ENCODE measurements at regions not wholly inside any gene's neighbourhood (a gene's known extent, or its start where the extent isn't known, plus 50 kb on each side); places are given as distances from the start of the nearest gene placed in this dataset.

GRCh38 chr14:28896337-28896736 is 129.8 kb downstream of the FOXG1 start:
- no peaks in the 10 kb centered on the region for H3K27me3 ChIP-seq (ENCODE audit: control insufficient read depth in 2 of 2, insufficient read depth in 2 of 2, low read length in 2 of 2)
- Mint-ChIP-seq H3K27me3 (no peaks in the 10 kb centered on the region), H3K36me3 (no peaks in the 10 kb centered on the region), H3K9me3 (peaks cover 0 to 5% (median 0%) of the 10 kb centered on the region in 11 donors), H3K27ac (no peak overlapping the region), H3K4me1 (no peaks in the 10 kb centered on the region), H3K4me3 (no peak overlapping the region)
- intact Hi-C loops (cut with micrococcal nuclease) = no loop called here
- no peaks in the 10 kb centered on the region for H3K4me1 ChIP-seq (ENCODE audit: control insufficient read depth in 2 of 2, insufficient read depth in 2 of 2, low read length in 2 of 2)
- CTCF ChIA-PET = no interaction called here
- POLR2A ChIA-PET = no interaction called here
- ATAC-seq (no peak), DNase-seq (no peak)
- H3K4me3 ChIP-seq (ENCODE audit: low read length) = no peak overlapping the region
- H3K9me3 ChIP-seq (ENCODE audit: control insufficient read depth in 2 of 3, low read length in 3 of 3) = no peaks in the 10 kb centered on the region
- H3K27ac ChIP-seq (ENCODE audit: low read depth, low read length) = no peak overlapping the region
- H3K36me3 ChIP-seq (ENCODE audit: control insufficient read depth in 2 of 3, insufficient read depth in 3 of 3, low read length in 3 of 3) = no peaks in the 10 kb centered on the region

GRCh38 chr14:28901631-28902030 is 135.0 kb downstream of the FOXG1 start:
- H3K27me3 Mint-ChIP-seq = no peaks in the 10 kb centered on the region
- Histone ChIP-seq H3K4me3 (ENCODE audit: low read length) (no peak overlapping the region), H3K9me3 (ENCODE audit: control insufficient read depth in 2 of 3, low read length in 3 of 3) (no peaks in the 10 kb centered on the region), H3K36me3 (ENCODE audit: control insufficient read depth in 2 of 3, insufficient read depth in 3 of 3, low read length in 3 of 3) (no peaks in the 10 kb centered on the region), H3K27ac (ENCODE audit: low read depth, low read length) (no peak overlapping the region), H3K27me3 (ENCODE audit: control insufficient read depth in 2 of 2, insufficient read depth in 2 of 2, low read length in 2 of 2) (no peaks in the 10 kb centered on the region), H3K4me1 (ENCODE audit: control insufficient read depth in 2 of 2, insufficient read depth in 2 of 2, low read length in 2 of 2) (no peaks in the 10 kb centered on the region)
- ChIA-PET POLR2A (no interaction called here), CTCF (no interaction called here)
- H3K4me3 Mint-ChIP-seq = no peak overlapping the region
- intact Hi-C loops (cut with micrococcal nuclease) = no loop called here
- H3K36me3 Mint-ChIP-seq = no peaks in the 10 kb centered on the region
- peaks cover 0 to 12% (median 3%) of the 10 kb centered on the region in 11 donors for H3K9me3 Mint-ChIP-seq
- H3K4me1 Mint-ChIP-seq = no peaks in the 10 kb centered on the region
- no peak overlapping the region for H3K27ac Mint-ChIP-seq
- ATAC-seq (no peak), DNase-seq (no peak)

DNA sequence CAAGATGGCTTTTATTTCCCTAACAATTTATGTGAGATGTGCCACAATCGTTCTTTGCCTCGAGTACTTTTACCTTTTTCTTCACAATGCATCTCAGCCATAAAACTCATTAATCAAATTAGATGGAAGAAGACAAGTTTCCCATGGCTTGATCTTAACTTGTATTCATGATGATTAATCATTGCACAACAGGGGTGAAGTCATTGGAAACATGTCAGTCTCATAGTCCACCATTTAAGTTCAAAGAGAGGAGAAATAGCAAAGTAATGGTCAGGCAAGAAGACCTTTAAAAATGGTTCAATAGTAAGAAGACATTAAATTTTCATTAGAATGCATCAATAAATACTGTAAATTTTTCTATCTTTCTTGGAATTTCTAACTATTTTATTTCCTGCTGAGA is 136.3 kb downstream of the FOXG1 start:
- Mint-ChIP-seq H3K4me1 (no peaks in the 10 kb centered on the region), H3K4me3 (no peak overlapping the region), H3K27me3 (no peaks in the 10 kb centered on the region), H3K9me3 (peaks cover 2 to 23% (median 5%) of the 10 kb centered on the region in 11 donors), H3K27ac (no peak overlapping the region), H3K36me3 (no peaks in the 10 kb centered on the region)
- CTCF ChIA-PET = interaction anchor here (0.5 kb wide), 1 partner anchor 85 kb away, joined by 5 read pairs; no protein-coding TSS in a partner anchor
- no peak for ATAC-seq
- intact Hi-C loops (cut with micrococcal nuclease) = no loop called here
- POLR2A ChIA-PET = no interaction called here
- H3K9me3 ChIP-seq (ENCODE audit: control insufficient read depth in 2 of 3, low read length in 3 of 3) = no peaks in the 10 kb centered on the region
- no peak for DNase-seq
- H3K4me1 ChIP-seq (ENCODE audit: control insufficient read depth in 2 of 2, insufficient read depth in 2 of 2, low read length in 2 of 2) = no peaks in the 10 kb centered on the region
- no peaks in the 10 kb centered on the region for H3K27me3 ChIP-seq (ENCODE audit: control insufficient read depth in 2 of 2, insufficient read depth in 2 of 2, low read length in 2 of 2)
- no peak overlapping the region for H3K4me3 ChIP-seq (ENCODE audit: low read length)
- H3K36me3 ChIP-seq (ENCODE audit: control insufficient read depth in 2 of 3, insufficient read depth in 3 of 3, low read length in 3 of 3) = no peaks in the 10 kb centered on the region
- H3K27ac ChIP-seq (ENCODE audit: low read depth, low read length) = no peak overlapping the region

DNA sequence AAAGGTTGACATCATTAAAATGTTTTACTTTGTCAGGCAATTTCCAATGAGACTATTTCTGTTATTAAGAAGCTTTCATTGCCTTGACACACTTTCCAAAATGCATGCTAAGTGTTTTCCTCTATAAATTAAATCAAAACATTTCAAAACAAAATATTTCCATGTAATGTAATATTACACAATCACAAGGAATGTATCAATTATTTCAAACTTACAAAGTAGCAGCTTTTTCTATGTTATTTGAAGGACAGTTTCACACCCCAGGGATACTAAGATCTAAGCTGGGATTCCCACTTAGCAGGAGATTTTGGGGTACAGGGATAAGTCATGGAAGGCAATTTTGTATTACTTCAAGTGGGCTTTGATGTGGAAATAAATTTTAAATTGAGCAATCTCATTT is 144.9 kb downstream of the FOXG1 start:
- Histone ChIP-seq H3K36me3 (ENCODE audit: control insufficient read depth in 2 of 3, insufficient read depth in 3 of 3, low read length in 3 of 3) (no peaks in the 10 kb centered on the region), H3K4me3 (ENCODE audit: low read length) (no peak overlapping the region), H3K27ac (ENCODE audit: low read depth, low read length) (no peak overlapping the region), H3K4me1 (ENCODE audit: control insufficient read depth in 2 of 2, insufficient read depth in 2 of 2, low read length in 2 of 2) (no peaks in the 10 kb centered on the region), H3K9me3 (ENCODE audit: control insufficient read depth in 2 of 3, low read length in 3 of 3) (no peaks in the 10 kb centered on the region), H3K27me3 (ENCODE audit: control insufficient read depth in 2 of 2, insufficient read depth in 2 of 2, low read length in 2 of 2) (no peaks in the 10 kb centered on the region)
- Mint-ChIP-seq H3K9me3 (peaks cover 2 to 36% (median 20%) of the 10 kb centered on the region in 11 donors), H3K36me3 (no peaks in the 10 kb centered on the region), H3K4me1 (no peaks in the 10 kb centered on the region), H3K4me3 (no peak overlapping the region), H3K27ac (no peak overlapping the region), H3K27me3 (no peaks in the 10 kb centered on the region)
- intact Hi-C loops (cut with micrococcal nuclease) = no loop called here
- ChIA-PET CTCF (no interaction called here), POLR2A (no interaction called here)
- ATAC-seq (no peak), DNase-seq (no peak)

- DNase-seq (no peak), ATAC-seq (no peak)
- no peaks in the 10 kb centered on the region for H3K4me1 Mint-ChIP-seq
- intact Hi-C loops (cut with micrococcal nuclease) = no loop called here
- peaks cover 0 to 28% (median 14%) of the 10 kb centered on the region in 11 donors for H3K9me3 Mint-ChIP-seq
- POLR2A ChIA-PET = no interaction called here
- Histone ChIP-seq H3K27ac (ENCODE audit: low read depth, low read length) (no peak overlapping the region), H3K36me3 (ENCODE audit: control insufficient read depth in 2 of 3, insufficient read depth in 3 of 3, low read length in 3 of 3) (no peaks in the 10 kb centered on the region), H3K4me1 (ENCODE audit: control insufficient read depth in 2 of 2, insufficient read depth in 2 of 2, low read length in 2 of 2) (no peaks in the 10 kb centered on the region), H3K27me3 (ENCODE audit: control insufficient read depth in 2 of 2, insufficient read depth in 2 of 2, low read length in 2 of 2) (no peaks in the 10 kb centered on the region), H3K9me3 (ENCODE audit: control insufficient read depth in 2 of 3, low read length in 3 of 3) (no peaks in the 10 kb centered on the region), H3K4me3 (ENCODE audit: low read length) (no peak overlapping the region)
- H3K27ac Mint-ChIP-seq = no peak overlapping the region
- H3K4me3 Mint-ChIP-seq = no peak overlapping the region
- no peaks in the 10 kb centered on the region for H3K36me3 Mint-ChIP-seq
- no peaks in the 10 kb centered on the region for H3K27me3 Mint-ChIP-seq
- CTCF ChIA-PET = no interaction called here
Observed at GRCh38 chr14:28913056-28913455, 146.5 kb downstream of the FOXG1 start.

DNA sequence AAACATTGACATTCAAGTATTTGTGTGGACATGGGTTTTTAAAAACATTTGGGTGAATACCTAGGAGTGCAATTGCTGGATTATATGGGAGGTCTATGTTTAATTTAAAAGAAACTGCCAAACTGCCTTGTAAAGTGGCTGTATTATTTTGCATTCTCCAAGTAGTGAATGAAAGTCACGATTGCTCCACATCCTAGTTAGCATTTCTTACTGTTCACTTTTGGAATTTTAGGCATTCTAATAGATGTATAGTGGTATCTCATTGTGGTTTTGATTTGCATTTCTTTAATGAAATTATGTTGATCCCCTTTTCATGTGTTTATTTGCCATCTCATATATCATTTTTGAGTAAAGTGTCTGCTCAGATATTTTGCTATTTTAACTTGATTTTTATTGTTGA is 159.5 kb downstream of the FOXG1 start:
- Histone ChIP-seq H3K27ac (ENCODE audit: low read depth, low read length) (no peak overlapping the region), H3K9me3 (ENCODE audit: control insufficient read depth in 2 of 3, low read length in 3 of 3) (no peaks in the 10 kb centered on the region), H3K4me1 (ENCODE audit: control insufficient read depth in 2 of 2, insufficient read depth in 2 of 2, low read length in 2 of 2) (no peaks in the 10 kb centered on the region), H3K4me3 (ENCODE audit: low read length) (no peak overlapping the region), H3K27me3 (ENCODE audit: control insufficient read depth in 2 of 2, insufficient read depth in 2 of 2, low read length in 2 of 2) (no peaks in the 10 kb centered on the region), H3K36me3 (ENCODE audit: control insufficient read depth in 2 of 3, insufficient read depth in 3 of 3, low read length in 3 of 3) (no peaks in the 10 kb centered on the region)
- no peak overlapping the region for H3K4me3 Mint-ChIP-seq
- intact Hi-C loops (cut with micrococcal nuclease) = no loop called here
- POLR2A ChIA-PET = no interaction called here
- H3K4me1 Mint-ChIP-seq = no peaks in the 10 kb centered on the region
- peaks cover 0 to 18% (median 3%) of the 10 kb centered on the region in 11 donors for H3K9me3 Mint-ChIP-seq
- H3K36me3 Mint-ChIP-seq = no peaks in the 10 kb centered on the region
- H3K27ac Mint-ChIP-seq = no peak overlapping the region
- ATAC-seq (no peak), DNase-seq (no peak)
- no peaks in the 10 kb centered on the region for H3K27me3 Mint-ChIP-seq
- CTCF ChIA-PET = no interaction called here

GRCh38 chr14:28931999-28932398 is 165.4 kb downstream of the FOXG1 start:
- H3K36me3 ChIP-seq (ENCODE audit: control insufficient read depth in 2 of 3, insufficient read depth in 3 of 3, low read length in 3 of 3) = no peaks in the 10 kb centered on the region
- Mint-ChIP-seq H3K27ac (no peak overlapping the region), H3K36me3 (no peaks in the 10 kb centered on the region), H3K27me3 (no peaks in the 10 kb centered on the region), H3K4me1 (no peaks in the 10 kb centered on the region), H3K4me3 (no peak overlapping the region), H3K9me3 (peaks cover 2 to 40% (median 19%) of the 10 kb centered on the region in 11 donors)
- intact Hi-C loops (cut with micrococcal nuclease) = no loop called here
- H3K4me3 ChIP-seq (ENCODE audit: low read length) = no peak overlapping the region
- CTCF ChIA-PET = no interaction called here
- ATAC-seq (no peak), DNase-seq (no peak)
- POLR2A ChIA-PET = no interaction called here
- H3K27ac ChIP-seq (ENCODE audit: low read depth, low read length) = no peak overlapping the region
- peaks cover 0 to 8% (median 0%) of the 10 kb centered on the region in 3 experiments for H3K9me3 ChIP-seq (ENCODE audit: control insufficient read depth in 2 of 3, low read length in 3 of 3)
- no peaks in the 10 kb centered on the region for H3K27me3 ChIP-seq (ENCODE audit: control insufficient read depth in 2 of 2, insufficient read depth in 2 of 2, low read length in 2 of 2)
- no peaks in the 10 kb centered on the region for H3K4me1 ChIP-seq (ENCODE audit: control insufficient read depth in 2 of 2, insufficient read depth in 2 of 2, low read length in 2 of 2)
